ENCODE measurements at regions not wholly inside any gene's neighbourhood (a gene's known extent, or its start where the extent isn't known, plus 50 kb on each side); places are given as distances from the start of the nearest gene placed in this dataset.
"Not testable (repeated sequence)": the region's sequence is repeated elsewhere in the genome, so short reads cannot be mapped to it uniquely, and the experiment has no call there.

- TF ChIP-seq, protein P1, sequence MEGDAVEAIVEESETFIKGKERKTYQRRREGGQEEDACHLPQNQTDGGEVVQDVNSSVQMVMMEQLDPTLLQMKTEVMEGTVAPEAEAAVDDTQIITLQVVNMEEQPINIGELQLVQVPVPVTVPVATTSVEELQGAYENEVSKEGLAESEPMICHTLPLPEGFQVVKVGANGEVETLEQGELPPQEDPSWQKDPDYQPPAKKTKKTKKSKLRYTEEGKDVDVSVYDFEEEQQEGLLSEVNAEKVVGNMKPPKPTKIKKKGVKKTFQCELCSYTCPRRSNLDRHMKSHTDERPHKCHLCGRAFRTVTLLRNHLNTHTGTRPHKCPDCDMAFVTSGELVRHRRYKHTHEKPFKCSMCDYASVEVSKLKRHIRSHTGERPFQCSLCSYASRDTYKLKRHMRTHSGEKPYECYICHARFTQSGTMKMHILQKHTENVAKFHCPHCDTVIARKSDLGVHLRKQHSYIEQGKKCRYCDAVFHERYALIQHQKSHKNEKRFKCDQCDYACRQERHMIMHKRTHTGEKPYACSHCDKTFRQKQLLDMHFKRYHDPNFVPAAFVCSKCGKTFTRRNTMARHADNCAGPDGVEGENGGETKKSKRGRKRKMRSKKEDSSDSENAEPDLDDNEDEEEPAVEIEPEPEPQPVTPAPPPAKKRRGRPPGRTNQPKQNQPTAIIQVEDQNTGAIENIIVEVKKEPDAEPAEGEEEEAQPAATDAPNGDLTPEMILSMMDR (IDR thresholded peaks at IDR 0.05; ENCODE audit: insufficient read depth, missing control alignments): no peak
- no peak for DNase-seq (ENCODE audit: insufficient read length, low spot score)
- no peak for FAIRE-seq
Measured at GRCh38 chr2:20115902-20116301, 64.5 kb upstream of the LAPTM4A start.

DNA sequence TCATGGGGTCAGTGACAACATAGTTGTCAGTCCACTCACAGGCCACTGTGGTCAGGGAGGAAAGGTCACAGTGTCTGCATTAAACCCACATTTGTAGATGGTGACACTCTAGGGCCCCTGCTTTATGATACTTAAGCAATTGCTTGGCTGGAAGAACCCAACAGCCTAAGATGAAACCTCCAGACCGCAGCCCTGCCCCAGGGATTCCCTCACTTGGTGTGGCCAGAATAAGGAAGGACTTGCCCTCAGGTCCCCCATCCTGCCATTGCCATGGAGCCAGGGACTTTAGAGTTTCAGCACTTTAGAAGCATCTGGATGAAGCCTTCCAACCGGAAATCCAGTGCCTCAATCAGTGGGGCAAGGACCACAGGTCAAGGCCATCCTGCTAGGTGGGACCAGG is 63.9 kb upstream of the LAPTM4A start:
- FAIRE-seq: no peak
- TF ChIP-seq, protein P1 (IDR thresholded peaks at IDR 0.05; ENCODE audit: insufficient read depth, missing control alignments): no peak
- no peak for DNase-seq (ENCODE audit: insufficient read length, low spot score)

- DNase-seq (ENCODE audit: insufficient read length, low spot score) (no peak), FAIRE-seq (no peak)
- TF ChIP-seq, protein P1 (IDR thresholded peaks at IDR 0.05; ENCODE audit: insufficient read depth, missing control alignments): no peak
Measured at GRCh38 chr2:20113986-20114938, 62.8 kb upstream of the LAPTM4A start.

- DNase-seq (ENCODE audit: insufficient read length, low spot score) (no peak), FAIRE-seq (no peak)
- TF ChIP-seq, protein P1 (IDR thresholded peaks at IDR 0.05; ENCODE audit: insufficient read depth, missing control alignments): no peak
Measured at GRCh38 chr2:20113004-20113796, 61.8 kb upstream of the LAPTM4A start.

DNA sequence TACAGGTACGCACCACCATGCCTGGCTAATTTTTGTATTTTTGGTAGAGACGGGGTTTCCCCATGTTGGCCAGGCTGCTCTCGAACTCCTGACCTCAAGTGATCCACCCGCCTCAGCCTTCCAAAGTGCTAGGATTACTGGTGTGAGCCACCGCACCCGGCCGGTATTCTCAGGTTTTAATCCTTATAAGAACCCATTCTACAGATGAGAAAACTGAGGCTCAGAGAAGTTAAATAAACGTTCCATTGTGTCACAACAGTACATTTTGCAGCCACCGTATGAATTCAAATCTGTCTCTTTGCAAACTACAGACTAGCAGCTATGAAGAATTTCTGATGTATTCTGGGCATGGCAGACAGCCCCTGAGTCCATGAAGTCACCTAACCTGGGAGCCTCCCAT is 60.9 kb upstream of the LAPTM4A start:
- DNase-seq (ENCODE audit: insufficient read length, low spot score); FAIRE-seq: not testable (repeated sequence)

DNA sequence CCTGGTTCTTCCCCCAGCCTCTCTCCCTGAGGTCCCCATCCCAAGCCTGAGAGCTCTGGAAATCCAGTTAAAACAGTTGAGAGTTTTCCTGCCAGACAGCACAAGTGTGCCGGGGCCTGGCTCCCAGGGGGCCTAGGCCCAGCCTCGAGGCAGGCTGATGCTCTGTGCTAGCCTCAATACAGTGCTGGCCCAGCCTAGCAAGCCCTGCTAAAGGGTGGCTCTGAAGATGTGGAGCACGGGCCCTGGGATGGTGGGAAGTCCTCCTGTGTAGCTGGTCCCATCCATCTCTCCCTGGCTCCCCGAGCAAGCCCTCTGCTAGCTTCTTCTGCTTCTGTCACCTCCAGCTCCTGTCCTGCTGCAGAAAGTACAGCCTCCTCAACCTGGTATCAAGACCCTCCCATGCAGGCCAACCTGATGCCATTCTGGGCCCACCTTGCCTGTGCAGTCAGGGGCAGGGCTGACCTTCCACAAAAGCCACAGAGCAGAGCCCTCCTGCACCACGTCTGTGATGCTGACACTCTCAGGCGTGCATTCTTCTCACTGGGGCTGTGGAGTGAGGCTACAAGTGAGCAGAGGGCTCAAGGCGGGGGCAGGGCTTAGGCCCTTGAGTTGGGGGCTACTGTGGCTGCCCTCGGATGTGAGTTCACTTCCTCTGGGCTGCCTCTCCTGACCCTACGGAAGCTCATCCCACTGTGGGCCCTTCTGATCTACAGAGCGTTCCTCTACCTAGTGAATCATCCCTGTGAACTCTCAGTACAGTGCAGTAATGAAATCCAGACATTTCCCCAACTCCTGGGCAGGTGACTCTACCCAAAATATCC is 60.1 kb upstream of the LAPTM4A start:
- TF ChIP-seq, protein P1 (IDR thresholded peaks at IDR 0.05; ENCODE audit: insufficient read depth, missing control alignments): no peak
- FAIRE-seq (no peak), DNase-seq (ENCODE audit: insufficient read length, low spot score) (no peak)

DNA sequence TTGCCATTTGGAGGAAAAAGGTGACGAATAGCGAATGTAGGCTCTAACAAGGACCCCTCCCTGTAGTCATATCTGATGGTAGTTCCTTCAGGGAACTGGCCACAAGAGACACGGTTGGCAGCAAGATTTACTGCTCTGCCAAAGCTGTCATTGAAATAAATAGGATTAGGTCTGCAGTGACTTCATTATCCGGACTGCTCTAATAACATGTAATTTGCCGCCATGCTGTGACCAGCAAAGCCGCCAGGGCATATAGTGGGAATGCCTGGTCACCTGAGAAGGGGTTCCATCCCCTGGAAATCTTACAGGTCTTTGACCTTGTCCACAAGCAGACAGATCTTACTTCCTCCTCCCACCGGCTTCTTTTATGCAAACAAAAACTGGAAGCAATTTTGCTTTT is 59.4 kb upstream of the LAPTM4A start:
- TF ChIP-seq, protein P1 (IDR thresholded peaks at IDR 0.05; ENCODE audit: insufficient read depth, missing control alignments): no peak
- FAIRE-seq (peak; percentile 41), DNase-seq (ENCODE audit: insufficient read length, low spot score) (peak; percentile 88)

All from D721Med (cell line).